SK-N-SH (cell line): ENCODE measurements at regions not wholly inside any gene's neighbourhood (a gene's known extent, or its start where the extent isn't known, plus 50 kb on each side); places are given as distances from the start of the nearest gene placed in this dataset.

Experiments used
- CTCF ChIA-PET: fragments of 300-600, 350-600 bp; formaldehyde crosslinking; extraction: SDS; loops from one replicate; lab custom pipeline; 2021; lab: Yijun Ruan, JAX
- POLR2A ChIA-PET: fragments of 350-600 bp; sonication (Branson Sonifier 250); formaldehyde crosslinking; extraction: SDS; loops from one replicate; lab custom pipeline; 2020; ENCODE audit warnings: antibody characterized with exemption, inconsistent platforms; lab: Yijun Ruan, JAX
- DNase-seq: peaks from one replicate; pipeline ENCODE4 v3.0.0; 2012
- H2AFZ ChIP-seq: fragments of 200-600 bp; sonication (generic); 2 replicates; pipeline ENCODE4 v1.8.1; 2016; ENCODE audit warnings: antibody characterized with exemption, mild to moderate bottlenecking, low read depth
- H3F3A ChIP-seq: fragments of 200-600 bp; sonication (generic); replicated peaks from 2 replicates; pipeline ENCODE3; 2016; ENCODE audit warnings: antibody characterized with exemption, mild to moderate bottlenecking; ENCODE audit not compliant: insufficient read depth
- H3K27ac ChIP-seq, 2 experiments: fragments of 200-500 bp in 1 of 2; fragments of 200-600 bp in 1 of 2; sonication (Bioruptor generic) in 1 of 2; sonication (generic), shearing (Covaris generic) in 1 of 2; 2 replicates each; pipeline versions ENCODE4 v1.5.1 to v1.6.1; 2014 to 2016; ENCODE audit warnings: low read depth in 2 of 2, inconsistent platforms in 1 of 2, low read length in 1 of 2, mild to moderate bottlenecking in 1 of 2, mixed read lengths in 1 of 2
- H3K27me3 ChIP-seq: fragments of 200-600 bp; sonication (generic), shearing (Covaris generic); 2 replicates; pipeline ENCODE4 v1.6.1; 2016; ENCODE audit warnings: mixed run types; ENCODE audit not compliant: insufficient read depth
- H3K36me3 ChIP-seq, 2 experiments: fragments of 200-500 bp in 1 of 2; fragments of 200-600 bp in 1 of 2; sonication (Bioruptor generic) in 1 of 2; sonication (generic) in 1 of 2; replicated peaks in 1 of 2; 2 replicates each; pipeline versions ENCODE3 to v1.5.1; 2014 to 2016; ENCODE audit warnings: low read length in 1 of 2, mild to moderate bottlenecking in 1 of 2; ENCODE audit not compliant: insufficient read depth in 2 of 2, control insufficient read depth in 1 of 2
- H3K4me1 ChIP-seq, 2 experiments: fragments of 200-500 bp in 1 of 2; fragments of 200-600 bp in 1 of 2; sonication (Bioruptor generic) in 1 of 2; sonication (generic), shearing (Covaris generic) in 1 of 2; 2 replicates each; pipeline versions ENCODE4 v1.5.1 to v1.6.1; 2014 to 2016; ENCODE audit warnings: low read depth in 1 of 2, low read length in 1 of 2, mixed run types in 1 of 2; ENCODE audit not compliant: insufficient read depth in 2 of 2, control insufficient read depth in 1 of 2
- H3K4me2 ChIP-seq: fragments of 200-600 bp; sonication (generic), shearing (Covaris generic); 2 replicates; pipeline ENCODE4 v1.6.1; 2017; ENCODE audit warnings: mixed run types
- H3K4me3 ChIP-seq, 2 experiments: fragments of 200-500 bp in 1 of 2; fragments of 200-600 bp in 1 of 2; sonication (Bioruptor generic) in 1 of 2; sonication (generic), shearing (Covaris generic) in 1 of 2; 2 replicates each; pipeline versions ENCODE4 v1.5.1 to v1.8.1; 2014 to 2016; ENCODE audit warnings: low read depth in 2 of 2, inconsistent platforms in 1 of 2, low read length in 1 of 2, mild to moderate bottlenecking in 1 of 2, mixed read lengths in 1 of 2, moderate library complexity in 1 of 2
- H3K79me2 ChIP-seq: fragments of 200-600 bp; sonication (generic); 2 replicates; pipeline ENCODE4 v1.8.1; 2017; ENCODE audit warnings: mild to moderate bottlenecking; ENCODE audit not compliant: insufficient read depth
- H3K9ac ChIP-seq: fragments of 200-600 bp; sonication (generic); 2 replicates; pipeline ENCODE4 v1.6.1; 2017; ENCODE audit warnings: mixed run types
- H3K9me2 ChIP-seq: fragments of 200-600 bp; sonication (generic); 2 replicates; pipeline ENCODE4 v1.6.1; 2017; ENCODE audit warnings: mixed run types
- H3K9me3 ChIP-seq: fragments of 200-600 bp; sonication (generic); 2 replicates; pipeline ENCODE4 v1.6.1; 2017; ENCODE audit warnings: mixed run types, mild to moderate bottlenecking, moderate library complexity
- H4K20me1 ChIP-seq: fragments of 200-600 bp; sonication (generic); 2 replicates; pipeline ENCODE4 v1.6.1; 2017; ENCODE audit warnings: mild to moderate bottlenecking, mixed run types; ENCODE audit not compliant: insufficient read depth
- FOSL2 ChIP-seq: IDR thresholded peaks from 2 replicates; pipeline ENCODE4 v1.4.0; 2012; ENCODE audit warnings: low read depth, mild to moderate bottlenecking, moderate library complexity, borderline replicate concordance
- GABPA ChIP-seq: IDR thresholded peaks from 2 replicates; pipeline ENCODE4 v1.4.0; 2012; ENCODE audit warnings: low read depth, mild to moderate bottlenecking
- JUND ChIP-seq: IDR thresholded peaks from 2 replicates; pipeline ENCODE4 v1.4.0; 2012
- MEF2A ChIP-seq: IDR thresholded peaks from 2 replicates; pipeline ENCODE4 v1.4.0; 2012; ENCODE audit warnings: low read depth, borderline replicate concordance
- NFIC ChIP-seq: IDR thresholded peaks from 2 replicates; pipeline ENCODE4 v1.4.0; 2012; ENCODE audit warnings: borderline replicate concordance
- POLR2AphosphoS5 ChIP-seq: IDR thresholded peaks from 2 replicates; pipeline ENCODE4 v1.6.1; 2012; ENCODE audit warnings: low read depth, low read length
- RAD21 ChIP-seq: IDR thresholded peaks from 2 replicates; pipeline ENCODE4 v1.6.1; 2012; ENCODE audit warnings: mild to moderate bottlenecking, low read length
- RCOR1 ChIP-seq: fragments of 150-350 bp; IDR thresholded peaks from 2 replicates; pipeline ENCODE4 v1.6.1; 2017; ENCODE audit warnings: antibody characterized with exemption, low read length
- SIN3A ChIP-seq: IDR thresholded peaks from 2 replicates; pipeline ENCODE4 v1.6.1; 2012; ENCODE audit warnings: low read depth, mild to moderate bottlenecking, low read length, moderate library complexity, borderline replicate concordance
- TAF1 ChIP-seq: IDR thresholded peaks from 2 replicates; pipeline ENCODE4 v1.6.1; 2012; ENCODE audit warnings: low read depth, mild to moderate bottlenecking, low read length, moderate library complexity, borderline replicate concordance
- TCF12 ChIP-seq: IDR thresholded peaks from 2 replicates; pipeline ENCODE4 v1.4.0; 2012
- YY1 ChIP-seq: IDR thresholded peaks from 2 replicates; pipeline ENCODE4 v1.4.0; 2012; ENCODE audit warnings: low read depth, mild to moderate bottlenecking
- WGBS: methylation state at CpG from one replicate; pipeline ENCODE4 v1.1.6; 2017; ENCODE audit warnings: low lambda C conversion rate; 5-methylcytosine and 5-hydroxymethylcytosine counted together
- TF ChIP-seq, protein P1 (sequence below): IDR thresholded peaks from 2 replicates; pipeline ENCODE4 v1.6.1; 2012; ENCODE audit warnings: mild to moderate bottlenecking, low read depth, low read length, moderate library complexity
- TF ChIP-seq, protein P2 (sequence below): IDR thresholded peaks from 2 replicates; pipeline ENCODE4 v1.4.0; 2012; ENCODE audit warnings: low read depth, borderline replicate concordance
- TF ChIP-seq, protein P3 (sequence below): fragments of 150-350 bp; IDR thresholded peaks from 2 replicates; pipeline ENCODE4 v1.6.1; 2017; ENCODE audit warnings: antibody characterized with exemption, low read length, low read depth, borderline replicate concordance
- TF ChIP-seq, protein P4 (sequence below): IDR thresholded peaks from 2 replicates; pipeline ENCODE4 v1.4.0; 2012; ENCODE audit warnings: low read depth, borderline replicate concordance

DNA sequence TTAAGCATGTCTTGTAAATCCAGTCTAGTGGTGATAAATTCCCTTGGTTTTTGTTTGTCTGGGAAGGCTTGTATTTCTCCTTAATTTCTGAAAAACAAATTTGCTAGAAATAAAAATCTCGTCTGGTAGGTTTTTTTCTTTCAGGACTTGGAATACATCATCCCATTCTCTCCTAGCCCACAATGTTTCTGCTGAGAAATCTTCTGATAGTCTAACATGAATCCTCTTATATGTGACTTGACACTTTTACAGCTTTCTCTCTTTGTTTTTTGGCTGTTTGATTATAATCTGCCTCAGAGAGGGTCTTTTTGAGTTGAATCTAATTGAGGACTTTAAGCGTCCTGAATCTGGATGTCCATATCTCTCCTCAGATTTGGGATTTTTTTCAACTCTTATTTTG, 104.9 kb downstream of the FEM1C start:
- Histone ChIP-seq H3K4me1 (no peaks in the 10 kb centered on the region), H3F3A (no peaks in the 10 kb centered on the region), H3K9me3 (peaks cover 10% of the 10 kb centered on the region; the same call in 1 of the 2 replicates), H3K9ac (no peak overlapping the region), H3K27me3 (no peaks in the 10 kb centered on the region), H3K27ac (no peak overlapping the region), H3K79me2 (no peaks in the 10 kb centered on the region), H3K4me3 (no peak overlapping the region), H4K20me1 (no peaks in the 10 kb centered on the region), H2AFZ (no peak overlapping the region), H3K9me2 (no peaks in the 10 kb centered on the region), H3K36me3 (no peaks in the 10 kb centered on the region), H3K4me2 (no peak overlapping the region)
- POLR2A ChIA-PET, result no interaction called here
- WGBS, result 66% methylated on average over 2 of the region's 2 CpGs
- DNase-seq, result no peak
- TF ChIP-seq, protein P1, sequence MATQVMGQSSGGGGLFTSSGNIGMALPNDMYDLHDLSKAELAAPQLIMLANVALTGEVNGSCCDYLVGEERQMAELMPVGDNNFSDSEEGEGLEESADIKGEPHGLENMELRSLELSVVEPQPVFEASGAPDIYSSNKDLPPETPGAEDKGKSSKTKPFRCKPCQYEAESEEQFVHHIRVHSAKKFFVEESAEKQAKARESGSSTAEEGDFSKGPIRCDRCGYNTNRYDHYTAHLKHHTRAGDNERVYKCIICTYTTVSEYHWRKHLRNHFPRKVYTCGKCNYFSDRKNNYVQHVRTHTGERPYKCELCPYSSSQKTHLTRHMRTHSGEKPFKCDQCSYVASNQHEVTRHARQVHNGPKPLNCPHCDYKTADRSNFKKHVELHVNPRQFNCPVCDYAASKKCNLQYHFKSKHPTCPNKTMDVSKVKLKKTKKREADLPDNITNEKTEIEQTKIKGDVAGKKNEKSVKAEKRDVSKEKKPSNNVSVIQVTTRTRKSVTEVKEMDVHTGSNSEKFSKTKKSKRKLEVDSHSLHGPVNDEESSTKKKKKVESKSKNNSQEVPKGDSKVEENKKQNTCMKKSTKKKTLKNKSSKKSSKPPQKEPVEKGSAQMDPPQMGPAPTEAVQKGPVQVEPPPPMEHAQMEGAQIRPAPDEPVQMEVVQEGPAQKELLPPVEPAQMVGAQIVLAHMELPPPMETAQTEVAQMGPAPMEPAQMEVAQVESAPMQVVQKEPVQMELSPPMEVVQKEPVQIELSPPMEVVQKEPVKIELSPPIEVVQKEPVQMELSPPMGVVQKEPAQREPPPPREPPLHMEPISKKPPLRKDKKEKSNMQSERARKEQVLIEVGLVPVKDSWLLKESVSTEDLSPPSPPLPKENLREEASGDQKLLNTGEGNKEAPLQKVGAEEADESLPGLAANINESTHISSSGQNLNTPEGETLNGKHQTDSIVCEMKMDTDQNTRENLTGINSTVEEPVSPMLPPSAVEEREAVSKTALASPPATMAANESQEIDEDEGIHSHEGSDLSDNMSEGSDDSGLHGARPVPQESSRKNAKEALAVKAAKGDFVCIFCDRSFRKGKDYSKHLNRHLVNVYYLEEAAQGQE, result no peak
- TF ChIP-seq POLR2AphosphoS5 (no peak), SIN3A (no peak)
- CTCF ChIA-PET, result no interaction called here

DNA sequence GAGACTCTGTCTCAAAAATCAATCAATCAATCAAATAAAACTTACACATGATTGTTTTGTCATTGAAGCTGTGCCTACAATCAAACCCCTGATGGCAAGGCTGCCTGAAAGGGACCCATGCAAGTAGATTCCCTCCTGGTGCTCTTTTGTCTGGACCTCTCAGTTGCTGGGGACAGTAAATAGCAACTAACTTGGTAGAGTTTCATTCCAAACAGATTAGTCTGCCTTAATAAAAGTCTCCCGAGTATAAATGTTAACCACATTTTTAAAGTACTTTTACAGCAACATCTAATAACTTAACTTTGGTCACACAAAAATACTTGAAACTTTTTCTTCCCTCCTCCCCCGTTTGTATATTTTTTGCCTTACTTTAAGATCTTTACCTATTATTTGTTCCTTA, 105.5 kb downstream of the FEM1C start:
- Histone ChIP-seq H3K27me3 (no peaks in the 10 kb centered on the region), H3K9me3 (peaks cover 10% of the 10 kb centered on the region; the same call in 1 of the 2 replicates), H3K27ac (no peak overlapping the region), H3K4me2 (no peak overlapping the region), H3F3A (no peaks in the 10 kb centered on the region), H2AFZ (no peak overlapping the region), H3K79me2 (no peaks in the 10 kb centered on the region), H3K36me3 (no peaks in the 10 kb centered on the region), H3K9me2 (no peaks in the 10 kb centered on the region), H3K4me1 (no peaks in the 10 kb centered on the region), H3K4me3 (no peak overlapping the region), H4K20me1 (no peaks in the 10 kb centered on the region), H3K9ac (no peak overlapping the region)
- ChIA-PET POLR2A (no interaction called here), CTCF (no interaction called here)
- DNase-seq, result no peak
- WGBS, result 23% methylated on average over 2 of the region's 2 CpGs
- TF ChIP-seq TCF12 (no peak), JUND (no peak), GABPA (no peak), TAF1 (no peak), SIN3A (no peak), FOSL2 (no peak), RAD21 (no peak), NFIC (no peak), RCOR1 (no peak), YY1 (no peak), MEF2A (no peak)
- TF ChIP-seq, protein P1, result no peak
- TF ChIP-seq, protein P2, sequence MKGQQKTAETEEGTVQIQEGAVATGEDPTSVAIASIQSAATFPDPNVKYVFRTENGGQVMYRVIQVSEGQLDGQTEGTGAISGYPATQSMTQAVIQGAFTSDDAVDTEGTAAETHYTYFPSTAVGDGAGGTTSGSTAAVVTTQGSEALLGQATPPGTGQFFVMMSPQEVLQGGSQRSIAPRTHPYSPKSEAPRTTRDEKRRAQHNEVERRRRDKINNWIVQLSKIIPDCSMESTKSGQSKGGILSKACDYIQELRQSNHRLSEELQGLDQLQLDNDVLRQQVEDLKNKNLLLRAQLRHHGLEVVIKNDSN, result no peak
- TF ChIP-seq, protein P3, sequence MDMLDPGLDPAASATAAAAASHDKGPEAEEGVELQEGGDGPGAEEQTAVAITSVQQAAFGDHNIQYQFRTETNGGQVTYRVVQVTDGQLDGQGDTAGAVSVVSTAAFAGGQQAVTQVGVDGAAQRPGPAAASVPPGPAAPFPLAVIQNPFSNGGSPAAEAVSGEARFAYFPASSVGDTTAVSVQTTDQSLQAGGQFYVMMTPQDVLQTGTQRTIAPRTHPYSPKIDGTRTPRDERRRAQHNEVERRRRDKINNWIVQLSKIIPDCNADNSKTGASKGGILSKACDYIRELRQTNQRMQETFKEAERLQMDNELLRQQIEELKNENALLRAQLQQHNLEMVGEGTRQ, result no peak
- TF ChIP-seq, protein P4, sequence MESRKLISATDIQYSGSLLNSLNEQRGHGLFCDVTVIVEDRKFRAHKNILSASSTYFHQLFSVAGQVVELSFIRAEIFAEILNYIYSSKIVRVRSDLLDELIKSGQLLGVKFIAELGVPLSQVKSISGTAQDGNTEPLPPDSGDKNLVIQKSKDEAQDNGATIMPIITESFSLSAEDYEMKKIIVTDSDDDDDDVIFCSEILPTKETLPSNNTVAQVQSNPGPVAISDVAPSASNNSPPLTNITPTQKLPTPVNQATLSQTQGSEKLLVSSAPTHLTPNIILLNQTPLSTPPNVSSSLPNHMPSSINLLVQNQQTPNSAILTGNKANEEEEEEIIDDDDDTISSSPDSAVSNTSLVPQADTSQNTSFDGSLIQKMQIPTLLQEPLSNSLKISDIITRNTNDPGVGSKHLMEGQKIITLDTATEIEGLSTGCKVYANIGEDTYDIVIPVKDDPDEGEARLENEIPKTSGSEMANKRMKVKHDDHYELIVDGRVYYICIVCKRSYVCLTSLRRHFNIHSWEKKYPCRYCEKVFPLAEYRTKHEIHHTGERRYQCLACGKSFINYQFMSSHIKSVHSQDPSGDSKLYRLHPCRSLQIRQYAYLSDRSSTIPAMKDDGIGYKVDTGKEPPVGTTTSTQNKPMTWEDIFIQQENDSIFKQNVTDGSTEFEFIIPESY, result no peak
